Neural crest cell (in vitro differentiated cells): ENCODE measurements at regions not wholly inside any gene's neighbourhood (a gene's known extent, or its start where the extent isn't known, plus 50 kb on each side); places are given as distances from the start of the nearest gene placed in this dataset.

ENCODE experiments used
- DNase-seq: peaks from one replicate; pipeline ENCODE4 v3.0.0; 2021; ENCODE audit warnings: low read depth, mixed read lengths, low spot score
- H3K27ac Mint-ChIP-seq: one replicate; pipeline ENCODE4 v1.8.0; 2021; ENCODE audit warnings: mild to moderate bottlenecking, mixed read lengths; ENCODE audit not compliant: unreplicated experiment
- H3K27me3 Mint-ChIP-seq: 2 replicates; pipeline ENCODE4 v1.8.0; 2021; ENCODE audit warnings: low read depth, mild to moderate bottlenecking, mixed read lengths
- H3K36me3 Mint-ChIP-seq: 2 replicates; pipeline ENCODE4 v1.8.0; 2021; ENCODE audit warnings: low read depth, mild to moderate bottlenecking, mixed read lengths
- H3K4me1 Mint-ChIP-seq: 2 replicates; pipeline ENCODE4 v1.8.0; 2021; ENCODE audit warnings: mixed read lengths
- H3K4me3 Mint-ChIP-seq: one replicate; pipeline ENCODE4 v1.8.0; 2021; ENCODE audit warnings: mild to moderate bottlenecking, mixed read lengths
- H3K9me3 Mint-ChIP-seq: 2 replicates; pipeline ENCODE4 v1.8.0; 2021; ENCODE audit warnings: mixed read lengths
- TF ChIP-seq, protein P1 (sequence below): fragments of 200-600 bp; sonication (generic); conservative IDR thresholded peaks from 2 replicates; pipeline ENCODE4 v1.5.0; 2021; ENCODE audit warnings: antibody characterized with exemption, mild to moderate bottlenecking

DNA sequence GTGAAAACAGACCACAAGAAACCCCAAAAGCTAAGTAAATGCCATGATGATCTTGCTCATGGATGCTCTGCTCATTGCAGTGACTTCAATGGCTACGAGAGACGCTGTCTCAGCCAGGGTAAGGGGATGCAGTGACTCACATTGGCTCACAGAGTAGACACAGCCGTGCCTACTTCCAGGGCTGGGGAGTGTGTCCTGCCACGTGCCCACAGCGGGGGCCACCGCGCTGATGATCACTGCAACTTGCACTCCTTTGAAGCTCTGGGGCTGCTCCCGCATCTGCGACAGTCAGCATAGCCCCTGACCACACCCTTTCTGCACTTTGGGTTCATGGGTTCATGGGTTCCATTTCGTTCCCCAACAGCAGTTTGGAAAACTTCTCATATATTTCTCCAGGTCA is 231.4 kb upstream of the RPL38 start:
- no peak overlapping the region for H3K4me3 Mint-ChIP-seq
- H3K27ac Mint-ChIP-seq: no peak overlapping the region
- H3K36me3 Mint-ChIP-seq: no peaks in the 10 kb centered on the region
- TF ChIP-seq, protein P1, sequence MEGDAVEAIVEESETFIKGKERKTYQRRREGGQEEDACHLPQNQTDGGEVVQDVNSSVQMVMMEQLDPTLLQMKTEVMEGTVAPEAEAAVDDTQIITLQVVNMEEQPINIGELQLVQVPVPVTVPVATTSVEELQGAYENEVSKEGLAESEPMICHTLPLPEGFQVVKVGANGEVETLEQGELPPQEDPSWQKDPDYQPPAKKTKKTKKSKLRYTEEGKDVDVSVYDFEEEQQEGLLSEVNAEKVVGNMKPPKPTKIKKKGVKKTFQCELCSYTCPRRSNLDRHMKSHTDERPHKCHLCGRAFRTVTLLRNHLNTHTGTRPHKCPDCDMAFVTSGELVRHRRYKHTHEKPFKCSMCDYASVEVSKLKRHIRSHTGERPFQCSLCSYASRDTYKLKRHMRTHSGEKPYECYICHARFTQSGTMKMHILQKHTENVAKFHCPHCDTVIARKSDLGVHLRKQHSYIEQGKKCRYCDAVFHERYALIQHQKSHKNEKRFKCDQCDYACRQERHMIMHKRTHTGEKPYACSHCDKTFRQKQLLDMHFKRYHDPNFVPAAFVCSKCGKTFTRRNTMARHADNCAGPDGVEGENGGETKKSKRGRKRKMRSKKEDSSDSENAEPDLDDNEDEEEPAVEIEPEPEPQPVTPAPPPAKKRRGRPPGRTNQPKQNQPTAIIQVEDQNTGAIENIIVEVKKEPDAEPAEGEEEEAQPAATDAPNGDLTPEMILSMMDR: no peak
- H3K4me1 Mint-ChIP-seq: peaks cover 9% of the 10 kb centered on the region
- no peak for DNase-seq
- peaks cover 9% of the 10 kb centered on the region for H3K27me3 Mint-ChIP-seq
- no peaks in the 10 kb centered on the region for H3K9me3 Mint-ChIP-seq

DNA sequence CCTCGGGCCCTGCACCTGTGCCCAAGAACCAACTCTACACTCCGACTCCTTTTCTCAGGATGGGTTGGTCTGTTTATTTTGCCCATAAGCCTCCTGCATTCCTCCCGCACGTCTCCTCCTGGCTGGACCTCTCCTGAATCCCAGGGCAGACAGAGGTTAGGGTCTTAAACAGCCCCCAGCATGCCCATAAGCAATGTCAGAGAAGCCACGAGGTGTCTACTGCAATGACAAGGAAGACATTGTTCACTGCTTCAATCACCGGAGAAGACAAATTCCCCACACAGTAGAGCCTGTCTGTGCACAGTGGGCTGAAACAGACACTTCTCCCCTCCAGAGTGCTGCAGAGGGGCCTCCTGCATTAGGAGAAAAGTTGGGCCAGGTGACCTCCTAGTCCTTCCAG is 230.6 kb upstream of the RPL38 start:
- DNase-seq: no peak
- H3K27ac Mint-ChIP-seq: no peak overlapping the region

DNA sequence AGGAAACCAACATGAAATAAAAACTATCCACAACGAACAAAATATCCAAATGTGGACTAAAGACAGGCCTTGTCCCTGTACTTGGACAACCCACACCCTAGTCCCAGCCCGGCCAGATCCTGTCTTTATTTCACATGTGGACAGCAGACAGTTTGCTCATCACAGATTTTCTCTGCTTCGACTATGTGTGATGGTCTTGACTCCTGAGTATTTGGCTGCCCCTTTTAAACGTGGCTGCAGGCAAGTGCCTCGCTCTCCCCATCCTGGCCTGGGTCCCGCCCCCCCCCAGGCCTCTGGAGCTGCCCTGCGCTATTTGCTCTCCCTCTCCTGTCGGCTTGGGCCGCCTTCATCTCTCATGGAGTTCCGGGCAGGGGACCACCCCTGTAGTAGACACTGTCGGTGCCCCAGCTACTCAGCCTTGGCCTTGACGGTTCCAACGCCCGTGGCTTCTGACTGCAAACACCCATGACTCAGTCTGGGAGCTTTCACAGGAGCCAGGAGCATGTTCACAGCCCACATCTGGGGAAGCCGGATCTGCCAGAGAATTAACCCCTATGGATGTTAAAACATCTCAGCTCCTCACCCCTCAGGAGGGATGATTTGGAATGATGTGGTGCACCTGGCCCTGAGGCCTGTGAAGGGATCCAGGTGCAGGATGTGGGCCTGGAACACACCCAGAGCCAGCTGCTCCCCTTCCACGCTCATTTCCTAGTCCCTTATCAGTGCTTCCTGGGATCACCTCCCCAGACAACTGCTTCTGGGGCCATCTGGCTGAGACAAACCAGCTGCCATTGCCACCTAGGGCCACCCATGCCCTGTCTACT is 229.7 kb upstream of the RPL38 start:
- Mint-ChIP-seq H3K27me3 (peaks cover 9% of the 10 kb centered on the region), H3K9me3 (no peaks in the 10 kb centered on the region), H3K36me3 (no peaks in the 10 kb centered on the region), H3K4me1 (peaks cover 9% of the 10 kb centered on the region), H3K4me3 (no peak overlapping the region), H3K27ac (no peak overlapping the region)
- DNase-seq: no peak
- TF ChIP-seq, protein P1: no peak

More for the DNA sequence above, 230.6 kb upstream of the RPL38 start:
- Mint-ChIP-seq H3K27me3 (peaks cover 9% of the 10 kb centered on the region), H3K9me3 (no peaks in the 10 kb centered on the region), H3K36me3 (no peaks in the 10 kb centered on the region), H3K4me3 (no peak overlapping the region), H3K4me1 (peaks cover 9% of the 10 kb centered on the region)
- TF ChIP-seq, protein P1: no peak

DNA sequence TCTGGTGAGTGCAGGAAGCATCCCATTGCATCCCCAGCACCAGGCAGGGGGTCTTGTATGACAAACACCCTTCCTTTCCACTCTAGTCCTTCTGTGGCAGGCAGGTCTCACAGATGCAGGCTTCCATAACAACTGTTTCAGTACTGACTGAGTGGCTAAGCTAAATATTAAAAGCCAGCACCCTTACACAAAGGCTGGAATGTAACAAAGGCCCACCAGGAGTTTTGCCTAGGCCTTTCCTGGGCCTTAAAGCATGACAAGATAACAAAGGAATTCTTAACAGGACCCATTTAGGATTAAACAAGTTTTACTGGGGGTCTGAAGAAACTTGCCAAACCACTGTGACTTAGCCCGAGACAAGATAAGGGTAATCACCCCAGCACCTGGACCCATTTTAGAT is 228.9 kb upstream of the RPL38 start:
- Mint-ChIP-seq H3K9me3 (no peaks in the 10 kb centered on the region), H3K27ac (peak overlapping the region; percentile 50), H3K4me3 (no peak overlapping the region), H3K27me3 (peaks cover 7% of the 10 kb centered on the region), H3K36me3 (no peaks in the 10 kb centered on the region), H3K4me1 (peaks cover 9% of the 10 kb centered on the region)
- TF ChIP-seq, protein P1: no peak
- no peak for DNase-seq

DNA sequence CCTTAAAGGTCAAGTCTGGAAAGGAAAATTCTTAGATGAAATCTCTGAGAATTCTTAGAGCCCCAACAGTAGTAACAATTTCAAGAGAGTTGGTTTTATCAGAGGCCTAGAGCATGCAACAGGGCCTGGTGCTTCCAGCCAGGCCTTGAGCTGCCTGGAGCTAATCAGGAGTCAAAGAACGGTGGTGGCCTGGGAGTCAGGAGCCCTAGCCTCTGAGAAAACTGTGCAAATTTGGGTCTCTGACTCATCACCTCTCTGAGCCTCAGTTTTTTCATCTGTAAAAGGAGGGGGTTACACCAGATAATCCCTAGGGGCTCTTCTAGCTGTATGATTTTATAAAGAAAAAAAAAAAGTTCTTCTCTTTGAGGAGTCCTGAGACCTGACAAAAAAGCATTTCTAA is 227.3 kb upstream of the RPL38 start:
- Mint-ChIP-seq H3K4me3 (no peak overlapping the region), H3K36me3 (no peaks in the 10 kb centered on the region), H3K27me3 (peaks cover 5% of the 10 kb centered on the region), H3K9me3 (no peaks in the 10 kb centered on the region), H3K27ac (peak overlapping the region; percentile 12), H3K4me1 (peaks cover 8% of the 10 kb centered on the region)
- no peak for DNase-seq
- TF ChIP-seq, protein P1: no peak
